HL-60/S4 treated with phorbol 12-myristate 13-acetate at 8.2 ng/mL for 4 days and 3 days (cell line): ENCODE measurements at regions not wholly inside any gene's neighbourhood (a gene's known extent, or its start where the extent isn't known, plus 50 kb on each side); places are given as distances from the start of the nearest gene placed in this dataset.
"Not testable (repeated sequence)": the region's sequence is repeated elsewhere in the genome, so short reads cannot be mapped to it uniquely, and the experiment has no call there.

Source experiments
- in situ Hi-C: fragments of 300-500 bp; cut with MboI; formaldehyde crosslinking; loops from 2 replicates; pipeline ENCODE4 v1.15.0; 2022; ENCODE audit warnings: low sequenced_read_pairs

- in situ Hi-C loops = not testable (repeated sequence)
These were observed 487.8 kb upstream of the TMEFF2 start for GRCh38 chr2:192682511-192682910.

GRCh38 chr2:192675681-192676080 is 480.9 kb upstream of the TMEFF2 start:
- in situ Hi-C loops = no loop called here

GRCh38 chr2:192669505-192670091 is 474.9 kb upstream of the TMEFF2 start:
- in situ Hi-C loops = no loop called here

GRCh38 chr2:192660555-192660954 is 465.8 kb upstream of the TMEFF2 start:
- in situ Hi-C loops = not testable (repeated sequence)

GRCh38 chr2:192657362-192657761 is 462.6 kb upstream of the TMEFF2 start:
- in situ Hi-C loops = no loop called here

- in situ Hi-C loops = no loop called here
These were observed 461.2 kb upstream of the TMEFF2 start for GRCh38 chr2:192655916-192656315.

GRCh38 chr2:192645811-192646598 is 451.3 kb upstream of the TMEFF2 start:
- in situ Hi-C loops = no loop called here

- in situ Hi-C loops = no loop called here
These were observed 439.8 kb upstream of the TMEFF2 start for GRCh38 chr2:192634557-192634956.

GRCh38 chr2:192628017-192628416 is 433.3 kb upstream of the TMEFF2 start:
- in situ Hi-C loops = no loop called here

- in situ Hi-C loops = no loop called here
These were observed 420.4 kb upstream of the TMEFF2 start for GRCh38 chr2:192615105-192615504.

- in situ Hi-C loops = no loop called here
These were observed 409.6 kb upstream of the TMEFF2 start for GRCh38 chr2:192604295-192604694.

GRCh38 chr2:192598649-192599048 is 403.9 kb upstream of the TMEFF2 start:
- in situ Hi-C loops = not testable (repeated sequence)

GRCh38 chr2:192593561-192593960 is 398.8 kb upstream of the TMEFF2 start:
- in situ Hi-C loops = no loop called here

- in situ Hi-C loops = no loop called here
These were observed 396.9 kb upstream of the TMEFF2 start for GRCh38 chr2:192591617-192592016.

- in situ Hi-C loops = no loop called here
These were observed 390.7 kb upstream of the TMEFF2 start for GRCh38 chr2:192585418-192585817.

- in situ Hi-C loops = no loop called here
These were observed 390.2 kb upstream of the TMEFF2 start for GRCh38 chr2:192584976-192585375.

GRCh38 chr2:192579965-192580700 is 385.4 kb upstream of the TMEFF2 start:
- in situ Hi-C loops = no loop called here

GRCh38 chr2:192578780-192579179 is 384.0 kb upstream of the TMEFF2 start:
- in situ Hi-C loops = no loop called here

- in situ Hi-C loops = no loop called here
These were observed 383.0 kb upstream of the TMEFF2 start for GRCh38 chr2:192577706-192578105.

- in situ Hi-C loops = no loop called here
These were observed 379.8 kb upstream of the TMEFF2 start for GRCh38 chr2:192574552-192574951.

- in situ Hi-C loops = no loop called here
These were observed 376.9 kb upstream of the TMEFF2 start for GRCh38 chr2:192571636-192572035.

- in situ Hi-C loops = no loop called here
These were observed 376.1 kb upstream of the TMEFF2 start for GRCh38 chr2:192570788-192571187.
